Keratinocyte (primary cell): ENCODE measurements at regions not wholly inside any gene's neighbourhood (a gene's known extent, or its start where the extent isn't known, plus 50 kb on each side); places are given as distances from the start of the nearest gene placed in this dataset.
A peak's percentile ranks its signal among the peaks of the same experiment; 100 is the strongest.

Source experiments
- DNase-seq: peaks from one replicate; pipeline ENCODE4 v3.0.0-alpha.2; 2011; ENCODE audit warnings: low read depth, missing footprints, low spot score
- FAIRE-seq: peaks from 2 replicates; lab custom pipeline; 2011; peaks lifted over from hg19 to GRCh38; lab: Jason Lieb, UNC
- H2AFZ ChIP-seq: 2 replicates; pipeline ENCODE4 v1.6.0; 2012; ENCODE audit warnings: low read length, control low read depth, inconsistent platforms; ENCODE audit not compliant: control insufficient read depth
- H3K27ac ChIP-seq: 2 replicates; pipeline ENCODE4 v1.5.1; 2011; ENCODE audit warnings: low read length; ENCODE audit not compliant: control insufficient read depth, insufficient read depth
- H3K27me3 ChIP-seq: 3 replicates; pipeline ENCODE4 v1.6.0; 2011; ENCODE audit warnings: low read length; ENCODE audit not compliant: control insufficient read depth, insufficient read depth; ENCODE audit errors: extremely low read depth
- H3K36me3 ChIP-seq, 2 experiments: 2 replicates in 1 of 2; 3 replicates in 1 of 2; pipeline ENCODE4 v1.5.1; 2011; ENCODE audit warnings: low read length in 2 of 2, mild to moderate bottlenecking in 1 of 2; ENCODE audit not compliant: control insufficient read depth in 2 of 2, insufficient read depth in 2 of 2; ENCODE audit errors: extremely low read depth in 1 of 2
- H3K4me1 ChIP-seq: 3 replicates; pipeline ENCODE4 v1.5.1; 2011; ENCODE audit warnings: low read length; ENCODE audit not compliant: control insufficient read depth, insufficient read depth; ENCODE audit errors: extremely low read depth
- H3K4me2 ChIP-seq: 3 replicates; pipeline ENCODE4 v1.6.0; 2011; ENCODE audit warnings: low read depth, low read length; ENCODE audit not compliant: control insufficient read depth, insufficient read depth; ENCODE audit errors: extremely low read depth
- H3K4me3 ChIP-seq, 3 experiments: fragments of 200-600 bp in 1 of 3; sonication (generic) in 1 of 3; 2 replicates in 2 of 3; 3 replicates in 1 of 3; pipeline ENCODE4 v1.5.1; 2011 to 2016; ENCODE audit warnings: low read length in 3 of 3, mild to moderate bottlenecking in 3 of 3, control low read depth in 2 of 3, inconsistent platforms in 1 of 3, low read depth in 1 of 3, mixed read lengths in 1 of 3, mixed run types in 1 of 3, moderate library complexity in 1 of 3; ENCODE audit not compliant: control insufficient read depth in 2 of 3, insufficient read depth in 2 of 3; ENCODE audit errors: extremely low read depth in 1 of 3
- H3K79me2 ChIP-seq: 2 replicates; pipeline ENCODE4 v1.6.0; 2012; ENCODE audit warnings: low read length; ENCODE audit not compliant: control insufficient read depth, insufficient read depth
- H3K9ac ChIP-seq: 3 replicates; pipeline ENCODE4 v1.6.0; 2011; ENCODE audit warnings: low read length; ENCODE audit not compliant: control insufficient read depth, insufficient read depth; ENCODE audit errors: extremely low read depth
- H3K9me1 ChIP-seq: 3 replicates; pipeline ENCODE4 v1.6.0; 2011; ENCODE audit warnings: low read length; ENCODE audit not compliant: control insufficient read depth, insufficient read depth; ENCODE audit errors: extremely low read depth
- H3K9me3 ChIP-seq: 2 replicates; pipeline ENCODE4 v1.5.1; 2012; ENCODE audit warnings: low read depth, low read length; ENCODE audit not compliant: control insufficient read depth
- H4K20me1 ChIP-seq: 3 replicates; pipeline ENCODE4 v1.6.0; 2011; ENCODE audit warnings: low read length; ENCODE audit not compliant: control insufficient read depth, insufficient read depth; ENCODE audit errors: extremely low read depth
- CTCF ChIP-seq, 3 experiments: IDR thresholded peaks in 1 of 3; conservative IDR thresholded peaks in 1 of 3; optimal IDR thresholded peaks in 1 of 3; 2 replicates in 2 of 3; 3 replicates in 1 of 3; pipeline versions ENCODE3 to v1.5.1; 2011; ENCODE audit warnings: low read length in 3 of 3, mild to moderate bottlenecking in 3 of 3, moderate library complexity in 2 of 3, control low read depth in 1 of 3, inconsistent platforms in 1 of 3; ENCODE audit not compliant: insufficient read depth in 2 of 3; ENCODE audit errors: extremely low read depth in 1 of 3
- EZH2 ChIP-seq: IDR thresholded peaks from one replicate; pipeline ENCODE4 v1.6.1; 2012; ENCODE audit warnings: inconsistent platforms, mild to moderate bottlenecking, low read length, moderate library complexity
- dilution Hi-C: fragments of 300-500 bp; cut with MboI; formaldehyde crosslinking; loops from one replicate; pipeline ENCODE4 v1.7.0; 2020; ENCODE audit warnings: low sequenced_read_pairs; ENCODE audit not compliant: extremely low pct_ligation_motif_present

GRCh38 chr2:155872396-155872795 is 460.1 kb downstream of the NR4A2 start:
- Histone ChIP-seq H2AFZ (peak overlapping the region; percentile 67), H3K4me2 (peak overlapping the region; percentile 41), H3K9ac (no peak overlapping the region), H3K27me3 (no peaks in the 10 kb centered on the region), H3K4me3 (no peak overlapping the region), H3K9me3 (no peaks in the 10 kb centered on the region), H3K36me3 (no peaks in the 10 kb centered on the region), H3K79me2 (no peaks in the 10 kb centered on the region), H4K20me1 (no peaks in the 10 kb centered on the region), H3K9me1 (no peaks in the 10 kb centered on the region), H3K4me1 (peaks cover 9% of the 10 kb centered on the region), H3K27ac (no peak overlapping the region)
- DNase-seq = no peak
- dilution Hi-C loops = no loop called here
- TF ChIP-seq CTCF (optimal IDR thresholded peaks at IDR 0.05 in 1 of 3, IDR thresholded peaks at IDR 0.05 in 1 of 3, conservative IDR thresholded peaks at IDR 0.05 in 1 of 3; ENCODE audit: extremely low read depth in 1 of 3, insufficient read depth in 2 of 3, low read length in 3 of 3) (no peak), EZH2 (no peak)
- FAIRE-seq = peak; percentile 9

GRCh38 chr2:155871940-155872339 is 460.6 kb downstream of the NR4A2 start:
- Histone ChIP-seq H3K27me3 (no peaks in the 10 kb centered on the region), H3K9ac (no peak overlapping the region), H3K4me3 (no peak overlapping the region), H3K4me2 (peak overlapping the region; percentile 41), H3K9me3 (no peaks in the 10 kb centered on the region), H2AFZ (no peak overlapping the region), H3K79me2 (no peaks in the 10 kb centered on the region), H3K4me1 (peaks cover 9% of the 10 kb centered on the region), H3K27ac (no peak overlapping the region), H4K20me1 (no peaks in the 10 kb centered on the region), H3K36me3 (no peaks in the 10 kb centered on the region), H3K9me1 (no peaks in the 10 kb centered on the region)
- no peak for DNase-seq
- no peak for TF ChIP-seq EZH2
- TF ChIP-seq CTCF (optimal IDR thresholded peaks at IDR 0.05 in 1 of 3, IDR thresholded peaks at IDR 0.05 in 1 of 3, conservative IDR thresholded peaks at IDR 0.05 in 1 of 3; ENCODE audit: extremely low read depth in 1 of 3, insufficient read depth in 2 of 3, low read length in 3 of 3) = no peak
- dilution Hi-C loops = no loop called here
- FAIRE-seq = no peak
